CD4-positive, alpha-beta T cell (primary cell): ENCODE measurements at regions not wholly inside any gene's neighbourhood (a gene's known extent, or its start where the extent isn't known, plus 50 kb on each side); places are given as distances from the start of the nearest gene placed in this dataset.

Experiments
- ATAC-seq: fragments of 200-7000 bp; cut with Tn5 transposase; one replicate; pipeline ENCODE4 v1.10.0; 2022; ENCODE audit warnings: mild to moderate bottlenecking; ENCODE audit not compliant: poor library complexity
- CTCF ChIA-PET: fragments of 350-600 bp; sonication (Branson Sonifier 250); formaldehyde crosslinking; loops from one replicate; lab custom pipeline; 2021; ENCODE audit warnings: antibody characterized with exemption, inconsistent platforms; lab: Charles Lee
- POLR2A ChIA-PET: fragments of 350-600 bp; sonication (Branson Sonifier 250); formaldehyde crosslinking; loops from one replicate; lab custom pipeline; 2021; ENCODE audit warnings: antibody characterized with exemption, inconsistent platforms; lab: Charles Lee
- DNase-seq, 14 experiments: peaks; one replicate each; pipeline ENCODE4 v3.0.0-alpha.2; 2013 to 2020; ENCODE audit warnings: mixed read lengths in 2 of 14
- H3K27ac ChIP-seq, 2 donors: one replicate each; pipeline versions ENCODE4 v1.5.1 to v1.7.0; 2013; ENCODE audit warnings: low read length in 2 of 2, low read depth in 1 of 2, mild to moderate bottlenecking in 1 of 2
- H3K27me3 ChIP-seq, 2 experiments: 1 replicate in 1 of 2; 2 replicates in 1 of 2; pipeline versions ENCODE4 v1.6.1 to v1.7.0; 2013; ENCODE audit warnings: low read length in 2 of 2, control low read depth in 1 of 2, mild to moderate bottlenecking in 1 of 2, moderate library complexity in 1 of 2; ENCODE audit not compliant: insufficient read depth in 2 of 2, control insufficient read depth in 1 of 2
- H3K36me3 ChIP-seq: one replicate; pipeline ENCODE4 v1.6.1; 2013; ENCODE audit warnings: low read length, control low read depth; ENCODE audit not compliant: insufficient read depth
- H3K4me1 ChIP-seq: one replicate; pipeline ENCODE4 v1.6.1; 2013; ENCODE audit warnings: low read length, control low read depth; ENCODE audit not compliant: insufficient read depth
- H3K4me3 ChIP-seq: one replicate; pipeline ENCODE4 v1.5.1; 2013; ENCODE audit warnings: mild to moderate bottlenecking, low read length, moderate library complexity
- H3K9me3 ChIP-seq, 2 experiments: 1 replicate in 1 of 2; 2 replicates in 1 of 2; pipeline versions ENCODE4 v1.6.1 to v1.7.0; 2013; ENCODE audit warnings: low read length in 2 of 2, mild to moderate bottlenecking in 2 of 2, control low read depth in 1 of 2, moderate library complexity in 1 of 2; ENCODE audit not compliant: control insufficient read depth in 1 of 2, insufficient read depth in 1 of 2
- H3K27ac Mint-ChIP-seq: one replicate; pipeline ENCODE4 v1.8.0; 2020; ENCODE audit warnings: mixed read lengths
- H3K27me3 Mint-ChIP-seq: one replicate; pipeline ENCODE4 v1.8.0; 2021; ENCODE audit warnings: mixed read lengths
- H3K36me3 Mint-ChIP-seq: one replicate; pipeline ENCODE4 v1.8.0; 2021; ENCODE audit warnings: low read depth, mixed read lengths
- H3K4me1 Mint-ChIP-seq: one replicate; pipeline ENCODE4 v1.8.0; 2021; ENCODE audit warnings: low read depth, mixed read lengths
- H3K4me3 Mint-ChIP-seq: one replicate; pipeline ENCODE4 v1.8.0; 2020; ENCODE audit warnings: mild to moderate bottlenecking, mixed read lengths
- H3K9me3 Mint-ChIP-seq: one replicate; pipeline ENCODE4 v1.8.0; 2020; ENCODE audit warnings: mixed read lengths
- CTCF ChIP-seq: fragments of 200-600 bp; IDR thresholded peaks from one replicate; pipeline ENCODE4 v1.8.0; 2022; ENCODE audit warnings: antibody characterized with exemption, mild to moderate bottlenecking
- intact Hi-C, 2 experiments: fragments of 100-400 bp; cut with DNase I in 1 of 2; cut with micrococcal nuclease in 1 of 2; formaldehyde crosslinking; loops; one replicate each; pipeline versions ENCODE4 v1.15.1 to v1.9.0; 2023 to 2025; cut with DNase I, micrococcal nuclease

- no peaks in the 10 kb centered on the region for H3K36me3 Mint-ChIP-seq
- H3K9me3 ChIP-seq: peaks cover 4 to 15% of the 10 kb centered on the region in 2 experiments
- H3K36me3 ChIP-seq: no peaks in the 10 kb centered on the region
- H3K4me3 Mint-ChIP-seq: no peak overlapping the region
- intact Hi-C loops: no loop called here
- H3K4me3 ChIP-seq: no peak overlapping the region
- no peak overlapping the region for H3K27ac ChIP-seq
- no peaks in the 10 kb centered on the region for H3K4me1 ChIP-seq
- no peak for TF ChIP-seq CTCF
- POLR2A ChIA-PET: no interaction called here
- CTCF ChIA-PET: no interaction called here
- no peaks in the 10 kb centered on the region for H3K27me3 Mint-ChIP-seq
- DNase-seq (no peak), ATAC-seq (no peak)
- peaks cover 2% of the 10 kb centered on the region for H3K9me3 Mint-ChIP-seq
- H3K27me3 ChIP-seq: no peaks in the 10 kb centered on the region
- H3K27ac Mint-ChIP-seq: no peak overlapping the region
- H3K4me1 Mint-ChIP-seq: no peaks in the 10 kb centered on the region
Measured at GRCh38 chr2:37790019-37790418, 118.6 kb upstream of the CDC42EP3 start.

- Histone ChIP-seq H3K9me3 (peaks cover 4 to 15% of the 10 kb centered on the region in 2 experiments), H3K27me3 (no peaks in the 10 kb centered on the region), H3K4me1 (no peaks in the 10 kb centered on the region), H3K36me3 (no peaks in the 10 kb centered on the region), H3K27ac (no peak overlapping the region), H3K4me3 (no peak overlapping the region)
- Mint-ChIP-seq H3K36me3 (no peaks in the 10 kb centered on the region), H3K4me3 (no peak overlapping the region), H3K27me3 (no peaks in the 10 kb centered on the region), H3K4me1 (no peaks in the 10 kb centered on the region), H3K9me3 (peaks cover 2% of the 10 kb centered on the region), H3K27ac (no peak overlapping the region)
- ChIA-PET CTCF (no interaction called here), POLR2A (no interaction called here)
- ATAC-seq: no peak
- intact Hi-C loops: no loop called here
- no peak for DNase-seq
- TF ChIP-seq CTCF: no peak
Measured at GRCh38 chr2:37790462-37790861, 119.0 kb upstream of the CDC42EP3 start.

GRCh38 chr2:37792366-37792765 lies 120.9 kb upstream of the CDC42EP3 start:
- ChIA-PET CTCF (no interaction called here), POLR2A (no interaction called here)
- Mint-ChIP-seq H3K36me3 (no peaks in the 10 kb centered on the region), H3K4me3 (no peak overlapping the region), H3K4me1 (no peaks in the 10 kb centered on the region), H3K9me3 (peaks cover 2% of the 10 kb centered on the region), H3K27me3 (no peaks in the 10 kb centered on the region), H3K27ac (no peak overlapping the region)
- H3K36me3 ChIP-seq: no peaks in the 10 kb centered on the region
- no peak for ATAC-seq
- no peak overlapping the region for H3K4me3 ChIP-seq
- peaks cover 0 to 15% of the 10 kb centered on the region in 2 experiments for H3K9me3 ChIP-seq
- no peak overlapping the region for H3K27ac ChIP-seq
- H3K27me3 ChIP-seq: no peaks in the 10 kb centered on the region
- intact Hi-C loops: no loop called here
- H3K4me1 ChIP-seq: no peaks in the 10 kb centered on the region
- DNase-seq: no peak
- no peak for TF ChIP-seq CTCF
